ENCODE measurements at regions not wholly inside any gene's neighbourhood (a gene's known extent, or its start where the extent isn't known, plus 50 kb on each side); places are given as distances from the start of the nearest gene placed in this dataset.

- H3K36me3 ChIP-seq, result no peaks in the 10 kb centered on the region
- H3K9me3 ChIP-seq, result peaks cover 0 to 5% (median 0%) of the 10 kb centered on the region in 11 donors
- no peak overlapping the region for H3K4me3 ChIP-seq
- DNase-seq (no peak), ATAC-seq (no peak)
- intact Hi-C loops (cut with DNase I), result no loop called here
- H3K27me3 ChIP-seq, result peaks cover 0 to 16% (median 7%) of the 10 kb centered on the region in 7 donors
- no peaks in the 10 kb centered on the region for H3K4me1 ChIP-seq
- no peak overlapping the region for H3K27ac ChIP-seq
- no peak for TF ChIP-seq CTCF (IDR thresholded peaks at IDR 0.05)
Observed at GRCh38 chr7:26930845-26931244, 66.5 kb upstream of the SKAP2 start.

- Histone ChIP-seq H3K4me1 (no peaks in the 10 kb centered on the region), H3K27me3 (peaks cover 0 to 18% (median 10%) of the 10 kb centered on the region in 7 donors), H3K9me3 (peaks cover 0 to 3% (median 0%) of the 10 kb centered on the region in 11 donors), H3K36me3 (no peaks in the 10 kb centered on the region), H3K27ac (no peak overlapping the region), H3K4me3 (no peak overlapping the region)
- DNase-seq, result no peak
- intact Hi-C loops (cut with DNase I), result no loop called here
- TF ChIP-seq CTCF (IDR thresholded peaks at IDR 0.05), result no peak
- 68 to 70% methylated on average over 3 of the region's 3 CpGs for WGBS, 2 donors
- ATAC-seq, result no peak
Observed at GRCh38 chr7:26930201-26930600, 65.8 kb upstream of the SKAP2 start.

GRCh38 chr7:26928703-26929347 is 64.4 kb upstream of the SKAP2 start:
- Histone ChIP-seq H3K9me3 (no peaks in the 10 kb centered on the region), H3K36me3 (no peaks in the 10 kb centered on the region), H3K27me3 (peaks cover 0 to 27% (median 13%) of the 10 kb centered on the region in 7 donors), H3K27ac (no peak overlapping the region), H3K4me3 (no peak overlapping the region), H3K4me1 (no peaks in the 10 kb centered on the region)
- ATAC-seq (no peak), DNase-seq (no peak)
- intact Hi-C loops (cut with DNase I), result no loop called here
- WGBS, 2 donors, result 60 to 66% methylated on average over 5 of the region's 5 CpGs
- no peak for TF ChIP-seq CTCF (IDR thresholded peaks at IDR 0.05)

- TF ChIP-seq CTCF (IDR thresholded peaks at IDR 0.05), result no peak
- intact Hi-C loops (cut with DNase I), result no loop called here
- DNase-seq (no peak), ATAC-seq (no peak)
- Histone ChIP-seq H3K36me3 (no peaks in the 10 kb centered on the region), H3K9me3 (no peaks in the 10 kb centered on the region), H3K4me1 (no peaks in the 10 kb centered on the region), H3K27me3 (peaks cover 0 to 27% (median 8%) of the 10 kb centered on the region in 7 donors), H3K4me3 (no peak overlapping the region), H3K27ac (no peak overlapping the region)
- 67 to 73% methylated on average over 2 of the region's 2 CpGs for WGBS, 2 donors
Observed at GRCh38 chr7:26925768-26926167, 61.4 kb upstream of the SKAP2 start.
